ENCODE measurements at regions not wholly inside any gene's neighbourhood (a gene's known extent, or its start where the extent isn't known, plus 50 kb on each side); places are given as distances from the start of the nearest gene placed in this dataset.

GRCh38 chr3:5634411-5634810, 446.9 kb downstream of the EDEM1 start:
- Mint-ChIP-seq H3K36me3 (ENCODE audit: unreplicated experiment) (no peaks in the 10 kb centered on the region), H3K4me3 (ENCODE audit: unreplicated experiment) (no peak overlapping the region)

GRCh38 chr3:5635746-5636145, 448.2 kb downstream of the EDEM1 start:
- H3K9me3 Mint-ChIP-seq (ENCODE audit: unreplicated experiment) = peaks cover 30% of the 10 kb centered on the region
- H3K4me3 Mint-ChIP-seq (ENCODE audit: unreplicated experiment) = no peak overlapping the region
- no peaks in the 10 kb centered on the region for H3K27me3 Mint-ChIP-seq (ENCODE audit: unreplicated experiment)
- TF ChIP-seq CTCF (IDR thresholded peaks at IDR 0.05) = no peak
- DNase-seq (ENCODE audit: extremely low spot score, unreplicated experiment) = no peak
- no peak overlapping the region for H3K27ac Mint-ChIP-seq (ENCODE audit: unreplicated experiment)
- H3K36me3 Mint-ChIP-seq (ENCODE audit: unreplicated experiment) = no peaks in the 10 kb centered on the region
- no peaks in the 10 kb centered on the region for H3K4me1 Mint-ChIP-seq (ENCODE audit: unreplicated experiment)

More at GRCh38 chr3:5634411-5634810, 446.9 kb downstream of the EDEM1 start:
- DNase-seq (ENCODE audit: extremely low spot score, unreplicated experiment) = no peak
- H3K4me1 Mint-ChIP-seq (ENCODE audit: unreplicated experiment) = no peaks in the 10 kb centered on the region
- no peak overlapping the region for H3K27ac Mint-ChIP-seq (ENCODE audit: unreplicated experiment)
- no peak for TF ChIP-seq CTCF (IDR thresholded peaks at IDR 0.05)
- no peaks in the 10 kb centered on the region for H3K27me3 Mint-ChIP-seq (ENCODE audit: unreplicated experiment)
- H3K9me3 Mint-ChIP-seq (ENCODE audit: unreplicated experiment) = peaks cover 21% of the 10 kb centered on the region

GRCh38 chr3:5638550-5638949, 451.0 kb downstream of the EDEM1 start:
- DNase-seq (ENCODE audit: extremely low spot score, unreplicated experiment) = no peak
- Mint-ChIP-seq H3K9me3 (ENCODE audit: unreplicated experiment) (peaks cover 46% of the 10 kb centered on the region), H3K4me1 (ENCODE audit: unreplicated experiment) (no peaks in the 10 kb centered on the region), H3K4me3 (ENCODE audit: unreplicated experiment) (no peak overlapping the region), H3K36me3 (ENCODE audit: unreplicated experiment) (no peaks in the 10 kb centered on the region), H3K27me3 (ENCODE audit: unreplicated experiment) (no peaks in the 10 kb centered on the region), H3K27ac (ENCODE audit: unreplicated experiment) (no peak overlapping the region)
- TF ChIP-seq CTCF (IDR thresholded peaks at IDR 0.05) = no peak

- no peaks in the 10 kb centered on the region for H3K36me3 Mint-ChIP-seq (ENCODE audit: unreplicated experiment)
- no peaks in the 10 kb centered on the region for H3K27me3 Mint-ChIP-seq (ENCODE audit: unreplicated experiment)
- no peak for TF ChIP-seq CTCF (IDR thresholded peaks at IDR 0.05)
- no peak for DNase-seq (ENCODE audit: extremely low spot score, unreplicated experiment)
- no peak overlapping the region for H3K27ac Mint-ChIP-seq (ENCODE audit: unreplicated experiment)
- no peaks in the 10 kb centered on the region for H3K4me1 Mint-ChIP-seq (ENCODE audit: unreplicated experiment)
- H3K9me3 Mint-ChIP-seq (ENCODE audit: unreplicated experiment) = peaks cover 54% of the 10 kb centered on the region
- no peak overlapping the region for H3K4me3 Mint-ChIP-seq (ENCODE audit: unreplicated experiment)
Observed at GRCh38 chr3:5644773-5645670, 457.5 kb downstream of the EDEM1 start.

- TF ChIP-seq CTCF (IDR thresholded peaks at IDR 0.05) = no peak
- Mint-ChIP-seq H3K36me3 (ENCODE audit: unreplicated experiment) (no peaks in the 10 kb centered on the region), H3K27me3 (ENCODE audit: unreplicated experiment) (no peaks in the 10 kb centered on the region), H3K4me3 (ENCODE audit: unreplicated experiment) (no peak overlapping the region), H3K27ac (ENCODE audit: unreplicated experiment) (no peak overlapping the region), H3K9me3 (ENCODE audit: unreplicated experiment) (peaks cover 48% of the 10 kb centered on the region), H3K4me1 (ENCODE audit: unreplicated experiment) (no peaks in the 10 kb centered on the region)
- DNase-seq (ENCODE audit: extremely low spot score, unreplicated experiment) = no peak
Observed at GRCh38 chr3:5645692-5646410, 458.3 kb downstream of the EDEM1 start.

All from osteocyte (in vitro differentiated cells).